ENCODE measurements at regions not wholly inside any gene's neighbourhood (a gene's known extent, or its start where the extent isn't known, plus 50 kb on each side); places are given as distances from the start of the nearest gene placed in this dataset.
A peak's percentile ranks its signal among the peaks of the same experiment; 100 is the strongest.

- Histone ChIP-seq H3K4me1 (replicated peaks in 1 of 4; ENCODE audit: control insufficient read depth in 3 of 4, insufficient read depth in 4 of 4, low read length in 3 of 4) (peaks cover 0 to 10% (median 1%) of the 10 kb centered on the region in 4 experiments; a peak in 5 of 7 replicates), H2BK5ac (ENCODE audit: low read depth, low read length) (no peak overlapping the region), H4K8ac (ENCODE audit: extremely low read depth, insufficient read depth, low read length) (no peak overlapping the region), H3K56ac (replicated peaks; ENCODE audit: insufficient read length, low read depth, low read length) (no peak overlapping the region), H2BK120ac (replicated peaks; ENCODE audit: low read depth, low read length) (no peak overlapping the region), H2BK12ac (ENCODE audit: low read depth, low read length) (no peak overlapping the region), H3K79me1 (ENCODE audit: low read depth, low read length) (no peaks in the 10 kb centered on the region), H4K5ac (ENCODE audit: insufficient read length, low read depth, low read length) (no peak overlapping the region), H3K9me3 (ENCODE audit: insufficient read depth in 2 of 2, low read depth in 1 of 2, low read length in 1 of 2) (no peaks in the 10 kb centered on the region), H2BK20ac (ENCODE audit: low read length) (no peak overlapping the region; the same call in 1 of the 2 replicates), H3K23ac (ENCODE audit: insufficient read length) (no peak overlapping the region), H3K4ac (replicated peaks; ENCODE audit: insufficient read length, low read depth, low read length) (no peak overlapping the region), H2BK15ac (ENCODE audit: low read length) (no peak overlapping the region), H3K36me3 (ENCODE audit: control insufficient read depth in 2 of 4, insufficient read depth in 4 of 4, low read length in 3 of 4) (no peaks in the 10 kb centered on the region), H2AFZ (ENCODE audit: low read length) (0 out of 2 replicates have a peak overlapping the region, but pooled peaks have one; percentile 29), H3K9ac (replicated peaks in 1 of 4; ENCODE audit: extremely low read depth in 1 of 4, low read depth in 3 of 4, low read length in 3 of 4) (no peak overlapping the region), H3K79me2 (ENCODE audit: control insufficient read depth in 1 of 2, insufficient read depth in 2 of 2, low read length in 2 of 2) (no peaks in the 10 kb centered on the region), H3K18ac (ENCODE audit: extremely low read depth, low read length) (no peak overlapping the region), H3K27me3 (replicated peaks in 1 of 4; ENCODE audit: control insufficient read depth in 3 of 4, extremely low read depth in 1 of 4, insufficient read depth in 3 of 4, low read length in 3 of 4) (0 out of 7 replicates have a peak, but pooled peaks cover 0 to 3% (median 0%) of the 10 kb centered on the region in 4 experiments), H4K20me1 (replicated peaks in 1 of 2; ENCODE audit: control insufficient read depth in 1 of 2, insufficient read depth in 2 of 2, low read length in 2 of 2) (no peaks in the 10 kb centered on the region), H3K14ac (ENCODE audit: insufficient read length) (no peak overlapping the region), H4K91ac (replicated peaks; ENCODE audit: insufficient read length, low read length) (no peak overlapping the region), H3K4me3 (ENCODE audit: extremely low read depth in 1 of 4, insufficient read depth in 2 of 4, low read depth in 3 of 4, low read length in 4 of 4) (no peak overlapping the region), H3K23me2 (ENCODE audit: low read depth, low read length) (no peaks in the 10 kb centered on the region), H3K4me2 (ENCODE audit: insufficient read depth in 1 of 2, low read depth in 2 of 2, low read length in 2 of 2) (no peak overlapping the region), H2AK5ac (ENCODE audit: low read depth, low read length) (no peak overlapping the region), H3K27ac (ENCODE audit: low read depth, low read length) (no peak overlapping the region)
- no peak for FAIRE-seq
- ChIA-PET POLR2A (ENCODE audit: partially characterized antibody) (no interaction called here), CTCF (ENCODE audit: partially characterized antibody) (interaction anchor here (0.6 to 1.2 kb wide), 3 partner anchors 13 to 215 kb away, joined by 3 read pairs; no protein-coding TSS in a partner anchor)
- DNase-seq (ENCODE audit: low read depth in 1 of 2, low spot score in 2 of 2): no peak
- WGBS, 2 experiments (ENCODE audit: extremely low coverage in 1 of 2, insufficient coverage in 1 of 2, insufficient read length in 1 of 2, insufficient replicate concordance in 2 of 2, low coverage in 1 of 2, low lambda C conversion rate in 2 of 2, missing lambda C conversion rate in 1 of 2): 85% methylated on average over 12 of the region's 12 CpGs; no CpG with 5 or more reads in 1 of the 2 experiments
- TF ChIP-seq MAFK (IDR thresholded peaks at IDR 0.05; ENCODE audit: low read depth, low read length): no peak
- TF ChIP-seq GTF2F1 (IDR thresholded peaks at IDR 0.05; ENCODE audit: borderline replicate concordance, low read depth, low read length): no peak
- no peak for TF ChIP-seq ZNF274 (IDR thresholded peaks at IDR 0.05; ENCODE audit: borderline replicate concordance, extremely low read depth, low read length)
- no peak for TF ChIP-seq RAD21 (IDR thresholded peaks at IDR 0.05 in 1 of 2, conservative IDR thresholded peaks at IDR 0.05 in 1 of 2; ENCODE audit: low read depth in 2 of 2, low read length in 2 of 2)
- TF ChIP-seq KDM5A (IDR thresholded peaks at IDR 0.05; ENCODE audit: low read length): no peak
- no peak for TF ChIP-seq EGR1 (IDR thresholded peaks at IDR 0.05; ENCODE audit: borderline replicate concordance, low read depth, low read length)
- no peak for TF ChIP-seq ASH2L (IDR thresholded peaks at IDR 0.05; ENCODE audit: low read length)
- no peak for TF ChIP-seq SIRT6 (IDR thresholded peaks at IDR 0.05; ENCODE audit: low read length)
- TF ChIP-seq CBX5 (IDR thresholded peaks at IDR 0.05; ENCODE audit: low read depth, low read length): no peak
- TF ChIP-seq POLR2AphosphoS5 (IDR thresholded peaks at IDR 0.05; ENCODE audit: low read depth, low read length): no peak
- TF ChIP-seq KDM1A (IDR thresholded peaks at IDR 0.05; ENCODE audit: borderline replicate concordance, low read length): no peak
- no peak for TF ChIP-seq SAP30 (IDR thresholded peaks at IDR 0.05; ENCODE audit: insufficient read depth, insufficient replicate concordance, low read length)
These were observed 130.5 kb upstream of the CPEB4 start for GRCh38 chr5:173757403-173758209.
